ENCODE measurements at regions not wholly inside any gene's neighbourhood (a gene's known extent, or its start where the extent isn't known, plus 50 kb on each side); places are given as distances from the start of the nearest gene placed in this dataset.

DNA sequence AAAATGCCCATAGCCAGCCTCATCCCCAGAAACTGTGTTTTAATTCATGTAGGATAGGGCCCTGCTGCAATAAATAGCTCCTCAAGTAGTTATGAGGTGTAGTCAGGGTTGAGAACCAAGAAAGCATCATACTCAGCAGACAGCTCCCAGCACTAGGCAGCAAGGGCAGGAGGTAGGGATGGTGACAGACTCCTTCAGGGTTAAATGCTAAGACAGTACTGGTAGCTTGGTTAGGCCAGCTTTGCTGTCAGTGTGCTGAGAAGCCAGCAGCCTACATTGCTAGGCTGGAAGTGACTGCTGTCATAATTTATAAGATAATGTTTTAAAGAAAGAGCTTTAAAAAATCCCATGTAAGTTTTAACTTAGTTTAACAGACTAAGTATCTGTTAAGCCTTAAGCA, 113.9 kb upstream of the IMMP2L start:
- no peak overlapping the region for H3K4me2 ChIP-seq (ENCODE audit: low read length)
- no peak overlapping the region for H3K4me3 ChIP-seq (ENCODE audit: low read length)
- H3K79me2 ChIP-seq (ENCODE audit: low read length): no peaks in the 10 kb centered on the region
- H3K9me2 ChIP-seq (replicated peaks; ENCODE audit: low read length): no peaks in the 10 kb centered on the region
- no peak overlapping the region for H2AFZ ChIP-seq (ENCODE audit: low read length)
- ChIA-PET POLR2A (ENCODE audit: unreplicated experiment) (no interaction called here), CTCF (no interaction called here)
- intact Hi-C loops (cut with micrococcal nuclease): no loop called here
- H3K4me1 ChIP-seq (ENCODE audit: insufficient read depth, low read length): peaks cover 25% of the 10 kb centered on the region
- no peaks in the 10 kb centered on the region for H3K27me3 ChIP-seq (ENCODE audit: low read length)
- H3K9me3 ChIP-seq (ENCODE audit: low read length): no peaks in the 10 kb centered on the region
- H3K36me3 ChIP-seq (ENCODE audit: low read depth, low read length): no peaks in the 10 kb centered on the region
- no TSS peak for BruUV-seq (replicated peaks)
- no peaks in the 10 kb centered on the region for H3F3A ChIP-seq (ENCODE audit: low read length, unreplicated experiment)
- TF ChIP-seq EZH2phosphoT487 (IDR thresholded peaks at IDR 0.05; ENCODE audit: borderline replicate concordance, low read length) (no peak), EZH2 (IDR thresholded peaks at IDR 0.05; ENCODE audit: low read length, unreplicated experiment) (no peak)
- TF ChIP-seq, protein P1, sequence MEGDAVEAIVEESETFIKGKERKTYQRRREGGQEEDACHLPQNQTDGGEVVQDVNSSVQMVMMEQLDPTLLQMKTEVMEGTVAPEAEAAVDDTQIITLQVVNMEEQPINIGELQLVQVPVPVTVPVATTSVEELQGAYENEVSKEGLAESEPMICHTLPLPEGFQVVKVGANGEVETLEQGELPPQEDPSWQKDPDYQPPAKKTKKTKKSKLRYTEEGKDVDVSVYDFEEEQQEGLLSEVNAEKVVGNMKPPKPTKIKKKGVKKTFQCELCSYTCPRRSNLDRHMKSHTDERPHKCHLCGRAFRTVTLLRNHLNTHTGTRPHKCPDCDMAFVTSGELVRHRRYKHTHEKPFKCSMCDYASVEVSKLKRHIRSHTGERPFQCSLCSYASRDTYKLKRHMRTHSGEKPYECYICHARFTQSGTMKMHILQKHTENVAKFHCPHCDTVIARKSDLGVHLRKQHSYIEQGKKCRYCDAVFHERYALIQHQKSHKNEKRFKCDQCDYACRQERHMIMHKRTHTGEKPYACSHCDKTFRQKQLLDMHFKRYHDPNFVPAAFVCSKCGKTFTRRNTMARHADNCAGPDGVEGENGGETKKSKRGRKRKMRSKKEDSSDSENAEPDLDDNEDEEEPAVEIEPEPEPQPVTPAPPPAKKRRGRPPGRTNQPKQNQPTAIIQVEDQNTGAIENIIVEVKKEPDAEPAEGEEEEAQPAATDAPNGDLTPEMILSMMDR (conservative IDR thresholded peaks at IDR 0.05; ENCODE audit: low read depth, low read length): no peak
- no peak overlapping the region for H3K27ac ChIP-seq (ENCODE audit: low read length)
- no peak overlapping the region for H3K9ac ChIP-seq (ENCODE audit: low read length)
- ATAC-seq (no peak), DNase-seq (no peak)
- no peaks in the 10 kb centered on the region for H4K20me1 ChIP-seq (ENCODE audit: low read length)

DNA sequence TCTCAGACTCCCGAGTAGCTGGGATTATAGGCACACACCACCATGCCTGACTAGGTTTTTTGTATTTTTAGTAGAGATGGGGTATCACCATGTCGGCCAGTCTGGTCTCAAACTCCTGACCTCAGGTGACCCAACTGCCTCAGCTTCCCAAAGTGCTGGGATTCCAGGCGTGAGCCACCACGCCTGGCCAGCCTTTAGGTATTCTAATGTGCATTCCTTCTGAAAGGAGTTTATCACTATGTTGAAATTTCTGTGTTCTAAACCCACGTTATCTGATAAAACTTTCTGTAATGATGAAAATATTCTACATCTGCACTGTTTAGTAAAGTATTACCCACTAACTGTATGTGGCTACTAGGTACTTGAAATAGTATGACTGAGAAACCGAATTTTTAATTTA, 110.6 kb upstream of the IMMP2L start:
- no TSS peak for BruUV-seq (replicated peaks)
- Histone ChIP-seq H3K4me3 (ENCODE audit: low read length) (no peak overlapping the region), H3K4me2 (ENCODE audit: low read length) (no peak overlapping the region), H3K9me2 (replicated peaks; ENCODE audit: low read length) (no peaks in the 10 kb centered on the region), H3K79me2 (ENCODE audit: low read length) (no peaks in the 10 kb centered on the region), H3K4me1 (ENCODE audit: insufficient read depth, low read length) (peaks cover 1% of the 10 kb centered on the region), H3F3A (ENCODE audit: low read length, unreplicated experiment) (no peaks in the 10 kb centered on the region), H3K27me3 (ENCODE audit: low read length) (no peaks in the 10 kb centered on the region), H4K20me1 (ENCODE audit: low read length) (no peaks in the 10 kb centered on the region), H3K9ac (ENCODE audit: low read length) (no peak overlapping the region), H3K9me3 (ENCODE audit: low read length) (no peaks in the 10 kb centered on the region), H2AFZ (ENCODE audit: low read length) (no peak overlapping the region), H3K27ac (ENCODE audit: low read length) (no peak overlapping the region), H3K36me3 (ENCODE audit: low read depth, low read length) (no peaks in the 10 kb centered on the region)
- CTCF ChIA-PET: no interaction called here
- POLR2A ChIA-PET (ENCODE audit: unreplicated experiment): no interaction called here
- no peak for ATAC-seq
- intact Hi-C loops (cut with micrococcal nuclease): no loop called here
- TF ChIP-seq EZH2 (IDR thresholded peaks at IDR 0.05; ENCODE audit: low read length, unreplicated experiment): no peak
- no peak for TF ChIP-seq EZH2phosphoT487 (IDR thresholded peaks at IDR 0.05; ENCODE audit: borderline replicate concordance, low read length)
- TF ChIP-seq, protein P1 (conservative IDR thresholded peaks at IDR 0.05; ENCODE audit: low read depth, low read length): no peak
- no peak for DNase-seq

DNA sequence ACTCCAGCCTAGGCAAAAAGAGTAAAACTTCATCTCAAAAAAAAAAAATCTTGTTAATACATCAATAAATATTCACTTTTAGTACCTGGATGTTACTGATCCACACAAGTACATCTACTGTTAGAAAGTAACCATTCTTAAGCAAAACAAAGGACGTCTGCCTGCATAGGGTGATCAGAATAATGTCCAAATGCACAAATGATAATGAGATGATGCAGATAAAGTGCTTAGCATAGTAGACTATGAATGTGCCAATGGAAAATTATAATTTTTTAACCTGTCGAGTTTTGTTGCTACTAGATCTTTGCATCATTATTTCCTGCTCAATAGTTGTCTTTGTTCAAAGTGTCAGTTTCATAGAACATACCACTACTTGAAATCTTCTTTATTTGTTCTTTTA, 109.6 kb upstream of the IMMP2L start:
- Histone ChIP-seq H3K9me2 (replicated peaks; ENCODE audit: low read length) (no peaks in the 10 kb centered on the region), H2AFZ (ENCODE audit: low read length) (no peak overlapping the region), H3F3A (ENCODE audit: low read length, unreplicated experiment) (no peaks in the 10 kb centered on the region), H3K36me3 (ENCODE audit: low read depth, low read length) (no peaks in the 10 kb centered on the region), H3K4me2 (ENCODE audit: low read length) (no peak overlapping the region), H3K9ac (ENCODE audit: low read length) (no peak overlapping the region), H3K9me3 (ENCODE audit: low read length) (no peaks in the 10 kb centered on the region), H4K20me1 (ENCODE audit: low read length) (no peaks in the 10 kb centered on the region), H3K79me2 (ENCODE audit: low read length) (no peaks in the 10 kb centered on the region), H3K4me1 (ENCODE audit: insufficient read depth, low read length) (no peaks in the 10 kb centered on the region), H3K27me3 (ENCODE audit: low read length) (no peaks in the 10 kb centered on the region), H3K27ac (ENCODE audit: low read length) (no peak overlapping the region), H3K4me3 (ENCODE audit: low read length) (no peak overlapping the region)
- POLR2A ChIA-PET (ENCODE audit: unreplicated experiment): no interaction called here
- CTCF ChIA-PET: no interaction called here
- DNase-seq (no peak), ATAC-seq (no peak)
- no TSS peak for BruUV-seq (replicated peaks)
- intact Hi-C loops (cut with micrococcal nuclease): no loop called here
- TF ChIP-seq, protein P1 (conservative IDR thresholded peaks at IDR 0.05; ENCODE audit: low read depth, low read length): no peak
- TF ChIP-seq EZH2phosphoT487 (IDR thresholded peaks at IDR 0.05; ENCODE audit: borderline replicate concordance, low read length) (no peak), EZH2 (IDR thresholded peaks at IDR 0.05; ENCODE audit: low read length, unreplicated experiment) (no peak)

Data from PC-3 (cell line).